ENCODE measurements at regions not wholly inside any gene's neighbourhood (a gene's known extent, or its start where the extent isn't known, plus 50 kb on each side); places are given as distances from the start of the nearest gene placed in this dataset.

- no peak for TF ChIP-seq CTCF (IDR thresholded peaks at IDR 0.05)
- TF ChIP-seq POLR2A (IDR thresholded peaks at IDR 0.05): no peak
- no peak for TF ChIP-seq EP300 (IDR thresholded peaks at IDR 0.05)
- TF ChIP-seq POLR2AphosphoS5 (IDR thresholded peaks at IDR 0.05): no peak
Observed at GRCh38 chr5:124521461-124522230, 224.8 kb downstream of the ZNF608 start.
